A673 (cell line): ENCODE measurements at regions not wholly inside any gene's neighbourhood (a gene's known extent, or its start where the extent isn't known, plus 50 kb on each side); places are given as distances from the start of the nearest gene placed in this dataset.
A peak's percentile ranks its signal among the peaks of the same experiment; 100 is the strongest.

ENCODE experiments used
- BruUV-seq: library from RNA; stranded (reverse); fragments of 400-500 nt; replicated peaks from 2 replicates; lab custom pipeline; 2021; lab: Mats Ljungman, UMichigan
- CTCF ChIA-PET: fragments of 300-600 bp; sonication (Branson Sonifier 250); formaldehyde crosslinking; loops from one replicate; lab custom pipeline; 2022; ENCODE audit warnings: antibody characterized with exemption; lab: Charles Lee
- POLR2A ChIA-PET: fragments of 300-600 bp; sonication (Branson Sonifier 250); formaldehyde crosslinking; loops from one replicate; lab custom pipeline; 2022; ENCODE audit warnings: antibody characterized with exemption; ENCODE audit not compliant: low non-redundant PET; lab: Charles Lee
- DNase-seq: peaks from one replicate; pipeline ENCODE4 v3.0.0-alpha.2; 2015; ENCODE audit warnings: low spot score
- H3K27ac ChIP-seq: fragments of 200-600 bp; sonication (generic); 2 replicates; pipeline ENCODE4 v1.5.1; 2016; ENCODE audit warnings: mixed run types, low read depth, mild to moderate bottlenecking, mixed read lengths, antibody characterized with exemption, low read length; ENCODE audit not compliant: poor library complexity, severe bottlenecking
- H3K27me3 ChIP-seq: fragments of 200-600 bp; sonication (generic); replicated peaks from 2 replicates; pipeline ENCODE4 v1.6.1; 2017; ENCODE audit warnings: mixed run types, low read depth, mild to moderate bottlenecking, mixed read lengths, antibody characterized with exemption, low read length; ENCODE audit not compliant: insufficient read depth, poor library complexity
- H3K36me3 ChIP-seq: fragments of 200-600 bp; sonication (generic); 2 replicates; pipeline ENCODE4 v1.6.1; 2016; ENCODE audit warnings: mixed run types, mild to moderate bottlenecking, mixed read lengths, antibody characterized with exemption, low read length; ENCODE audit not compliant: insufficient read depth, poor library complexity, severe bottlenecking
- H3K4me1 ChIP-seq: fragments of 200-600 bp; sonication (generic); 2 replicates; pipeline ENCODE4 v1.6.1; 2017; ENCODE audit warnings: mixed run types, mild to moderate bottlenecking, mixed read lengths, antibody characterized with exemption, low read length; ENCODE audit not compliant: insufficient read depth, poor library complexity, severe bottlenecking
- H3K4me3 ChIP-seq: fragments of 200-600 bp; sonication (generic); 2 replicates; pipeline ENCODE4 v1.5.1; 2016; ENCODE audit warnings: low read depth, mixed run types, mild to moderate bottlenecking, mixed read lengths, low read length; ENCODE audit not compliant: poor library complexity, severe bottlenecking
- H3K9me3 ChIP-seq: fragments of 200-600 bp; sonication (generic); 2 replicates; pipeline ENCODE4 v1.6.1; 2016; ENCODE audit warnings: mixed run types, low read depth, mild to moderate bottlenecking, mixed read lengths, antibody characterized with exemption, low read length; ENCODE audit not compliant: poor library complexity, severe bottlenecking
- CTCF ChIP-seq: fragments of 300-800, 200-600 bp; sonication (generic); conservative IDR thresholded peaks from 2 replicates; pipeline ENCODE4 v1.5.1; 2017; ENCODE audit warnings: low read depth, mild to moderate bottlenecking, antibody characterized with exemption, low read length, moderate library complexity, mixed read lengths
- EZH2 ChIP-seq: fragments of 200-600 bp; sonication (generic); IDR thresholded peaks from 2 replicates; pipeline ENCODE4 v1.6.1; 2017; ENCODE audit warnings: borderline replicate concordance, low read depth, mild to moderate bottlenecking, mixed read lengths, antibody characterized with exemption, low read length; ENCODE audit not compliant: poor library complexity, severe bottlenecking
- intact Hi-C: fragments of 100-400 bp; cut with micrococcal nuclease; formaldehyde crosslinking; loops from one replicate; pipeline ENCODE4 v1.10.0; 2022; ENCODE audit not compliant: unreplicated experiment

- no peaks in the 10 kb centered on the region for H3K36me3 ChIP-seq
- no peak overlapping the region for H3K27ac ChIP-seq
- H3K9me3 ChIP-seq = no peaks in the 10 kb centered on the region
- intact Hi-C loops = no loop called here
- no peaks in the 10 kb centered on the region for H3K4me1 ChIP-seq
- CTCF ChIA-PET = no interaction called here
- TF ChIP-seq EZH2 (no peak), CTCF (no peak)
- POLR2A ChIA-PET = no interaction called here
- no peaks in the 10 kb centered on the region for H3K27me3 ChIP-seq
- no peak overlapping the region for H3K4me3 ChIP-seq
- BruUV-seq = no TSS peak
- no peak for DNase-seq
Measured at GRCh38 chr12:25717552-25717951, 164.5 kb upstream of the LMNTD1 start.

- TF ChIP-seq EZH2 (no peak), CTCF (no peak)
- peak; percentile 5 for DNase-seq
- Histone ChIP-seq H3K36me3 (no peaks in the 10 kb centered on the region), H3K27ac (no peak overlapping the region), H3K4me3 (no peak overlapping the region), H3K27me3 (no peaks in the 10 kb centered on the region), H3K9me3 (no peaks in the 10 kb centered on the region), H3K4me1 (no peaks in the 10 kb centered on the region)
- intact Hi-C loops = no loop called here
- POLR2A ChIA-PET = no interaction called here
- CTCF ChIA-PET = no interaction called here
- BruUV-seq = no TSS peak
Measured at GRCh38 chr12:25718081-25718731, 165.1 kb upstream of the LMNTD1 start.

GRCh38 chr12:25719505-25719904, 166.4 kb upstream of the LMNTD1 start:
- no peak for DNase-seq
- Histone ChIP-seq H3K27ac (no peak overlapping the region), H3K27me3 (no peaks in the 10 kb centered on the region), H3K9me3 (no peaks in the 10 kb centered on the region), H3K36me3 (no peaks in the 10 kb centered on the region), H3K4me3 (no peak overlapping the region), H3K4me1 (peaks cover 12% of the 10 kb centered on the region)
- BruUV-seq = no TSS peak
- ChIA-PET POLR2A (no interaction called here), CTCF (no interaction called here)
- TF ChIP-seq CTCF = no peak
- no peak for TF ChIP-seq EZH2
- intact Hi-C loops = no loop called here
